ENCODE measurements at regions not wholly inside any gene's neighbourhood (a gene's known extent, or its start where the extent isn't known, plus 50 kb on each side); places are given as distances from the start of the nearest gene placed in this dataset.

DNA sequence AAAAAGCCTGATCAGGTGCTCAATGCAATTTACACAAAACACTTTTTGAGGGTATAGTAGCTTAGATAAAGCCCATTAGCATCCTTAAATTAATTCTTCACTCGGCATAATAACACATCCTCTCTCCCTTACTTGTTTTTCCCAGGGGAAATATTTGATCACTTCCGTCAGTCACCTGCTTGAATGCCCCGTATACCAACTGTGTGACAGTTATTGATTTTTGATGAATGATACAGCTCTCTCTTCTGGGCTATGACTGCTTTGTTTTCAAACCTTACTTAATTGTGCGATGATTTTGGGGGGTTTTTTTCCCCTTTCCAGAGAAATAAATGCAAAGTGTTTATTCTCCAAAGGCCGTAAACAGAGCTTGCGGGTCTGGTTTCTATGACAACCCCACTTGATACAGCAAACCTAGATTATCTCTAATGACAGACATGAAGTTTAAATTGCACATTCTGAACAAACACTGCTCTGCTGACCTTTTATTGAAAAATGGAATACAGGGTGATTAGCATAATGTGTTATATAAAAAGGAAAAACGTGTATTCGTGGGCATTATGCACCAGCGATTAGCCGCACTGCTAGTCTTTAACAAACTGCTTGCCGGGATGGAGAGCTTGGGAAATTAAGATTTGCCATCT lies 78.4 kb upstream of the NANOS1 start:
- Mint-ChIP-seq H3K27me3 (peaks cover 4% of the 10 kb centered on the region), H3K36me3 (ENCODE audit: insufficient read depth) (no peaks in the 10 kb centered on the region), H3K4me1 (ENCODE audit: low read depth) (peaks cover 6% of the 10 kb centered on the region), H3K4me3 (ENCODE audit: low read depth) (no peak overlapping the region), H3K27ac (no peak overlapping the region), H3K9me3 (ENCODE audit: low read depth) (no peaks in the 10 kb centered on the region)
- DNase-seq (ENCODE audit: low spot score, unreplicated experiment): no peak
- TF ChIP-seq, protein P1, sequence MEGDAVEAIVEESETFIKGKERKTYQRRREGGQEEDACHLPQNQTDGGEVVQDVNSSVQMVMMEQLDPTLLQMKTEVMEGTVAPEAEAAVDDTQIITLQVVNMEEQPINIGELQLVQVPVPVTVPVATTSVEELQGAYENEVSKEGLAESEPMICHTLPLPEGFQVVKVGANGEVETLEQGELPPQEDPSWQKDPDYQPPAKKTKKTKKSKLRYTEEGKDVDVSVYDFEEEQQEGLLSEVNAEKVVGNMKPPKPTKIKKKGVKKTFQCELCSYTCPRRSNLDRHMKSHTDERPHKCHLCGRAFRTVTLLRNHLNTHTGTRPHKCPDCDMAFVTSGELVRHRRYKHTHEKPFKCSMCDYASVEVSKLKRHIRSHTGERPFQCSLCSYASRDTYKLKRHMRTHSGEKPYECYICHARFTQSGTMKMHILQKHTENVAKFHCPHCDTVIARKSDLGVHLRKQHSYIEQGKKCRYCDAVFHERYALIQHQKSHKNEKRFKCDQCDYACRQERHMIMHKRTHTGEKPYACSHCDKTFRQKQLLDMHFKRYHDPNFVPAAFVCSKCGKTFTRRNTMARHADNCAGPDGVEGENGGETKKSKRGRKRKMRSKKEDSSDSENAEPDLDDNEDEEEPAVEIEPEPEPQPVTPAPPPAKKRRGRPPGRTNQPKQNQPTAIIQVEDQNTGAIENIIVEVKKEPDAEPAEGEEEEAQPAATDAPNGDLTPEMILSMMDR (IDR thresholded peaks at IDR 0.05; ENCODE audit: unreplicated experiment): no peak

DNA sequence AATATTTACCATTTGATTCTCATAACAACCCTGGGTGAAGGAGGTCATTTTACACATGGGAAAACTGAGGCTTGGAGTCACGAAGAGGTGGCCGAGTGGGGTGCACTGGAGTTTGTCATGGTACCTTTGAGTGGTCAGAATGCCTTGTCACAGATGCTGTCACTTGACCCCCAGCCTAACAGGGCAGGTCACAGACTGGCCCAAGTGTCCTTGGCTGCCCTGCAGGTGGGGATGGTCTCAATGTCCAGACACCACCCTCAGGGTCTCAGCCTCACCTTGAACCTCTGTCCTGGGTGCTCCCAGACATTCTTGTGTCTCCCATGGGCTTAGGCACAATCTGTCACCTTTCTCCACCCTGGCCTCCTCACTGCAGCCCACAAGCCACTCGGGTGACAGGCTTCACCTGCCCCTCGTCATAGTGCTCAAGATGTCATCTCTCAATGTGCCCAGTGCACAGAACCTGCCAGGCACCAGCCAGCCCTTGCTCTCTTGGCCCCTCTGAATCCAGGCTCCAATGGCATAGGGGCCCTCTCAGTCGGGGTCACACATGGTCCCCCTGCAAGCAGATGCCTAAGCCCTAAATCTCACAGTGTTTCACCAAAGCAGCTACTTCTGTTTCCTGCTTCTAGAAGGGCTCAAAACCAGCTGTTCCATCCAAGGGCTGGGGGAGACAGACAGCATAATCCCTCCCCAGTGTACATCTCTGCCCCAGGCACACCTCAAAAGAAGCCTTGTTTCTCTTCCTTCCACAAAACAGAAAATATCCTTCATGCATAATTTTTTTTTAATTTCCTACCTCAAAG lies 76.8 kb upstream of the NANOS1 start:
- no peaks in the 10 kb centered on the region for H3K36me3 Mint-ChIP-seq (ENCODE audit: insufficient read depth)
- TF ChIP-seq, protein P1 (IDR thresholded peaks at IDR 0.05; ENCODE audit: unreplicated experiment): no peak
- DNase-seq (ENCODE audit: low spot score, unreplicated experiment): no peak
- H3K4me3 Mint-ChIP-seq (ENCODE audit: low read depth): no peak overlapping the region
- no peak overlapping the region for H3K27ac Mint-ChIP-seq
- H3K9me3 Mint-ChIP-seq (ENCODE audit: low read depth): no peaks in the 10 kb centered on the region
- H3K4me1 Mint-ChIP-seq (ENCODE audit: low read depth): peaks cover 6% of the 10 kb centered on the region
- H3K27me3 Mint-ChIP-seq: no peaks in the 10 kb centered on the region

DNA sequence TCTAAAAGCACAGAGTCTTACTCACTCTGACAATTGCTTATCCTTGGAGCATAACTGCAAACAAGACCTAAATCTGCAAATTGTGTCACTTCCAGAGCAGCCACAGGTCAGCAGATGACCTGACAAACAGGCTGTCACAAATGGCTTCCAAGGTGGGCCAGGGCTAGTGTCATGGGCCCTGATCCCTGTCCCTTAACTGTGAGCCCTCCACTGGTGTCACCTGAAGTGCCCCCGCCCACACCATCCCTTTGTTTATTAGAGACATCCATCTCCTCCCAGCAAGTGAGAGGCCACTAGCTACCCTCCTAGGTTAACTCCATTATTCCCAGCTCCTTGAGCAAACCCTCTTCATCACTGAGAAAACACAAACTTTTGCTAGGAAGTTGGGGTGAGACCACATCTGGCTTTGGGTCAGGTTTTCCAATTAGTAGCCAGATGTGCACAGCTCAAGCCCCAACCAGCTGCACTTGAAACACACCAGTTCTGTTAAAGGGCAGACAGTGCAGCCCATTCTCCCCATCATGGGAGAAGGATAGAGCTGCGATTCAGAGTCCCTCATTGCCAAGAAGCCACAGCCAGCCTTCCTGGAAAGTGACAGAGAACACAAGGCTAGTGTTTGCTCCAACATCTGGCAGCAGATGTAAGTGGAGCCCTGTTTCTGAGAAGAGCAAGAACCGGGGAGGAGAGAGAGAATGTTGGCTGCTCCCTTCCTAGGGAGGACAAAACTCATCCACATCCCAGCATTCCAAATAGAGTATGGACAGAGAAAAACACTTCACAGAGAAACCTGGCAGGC lies 75.7 kb upstream of the NANOS1 start:
- no peak overlapping the region for H3K4me3 Mint-ChIP-seq (ENCODE audit: low read depth)
- H3K9me3 Mint-ChIP-seq (ENCODE audit: low read depth): no peaks in the 10 kb centered on the region
- TF ChIP-seq, protein P1 (IDR thresholded peaks at IDR 0.05; ENCODE audit: unreplicated experiment): no peak
- no peaks in the 10 kb centered on the region for H3K27me3 Mint-ChIP-seq
- H3K4me1 Mint-ChIP-seq (ENCODE audit: low read depth): peaks cover 6% of the 10 kb centered on the region
- H3K27ac Mint-ChIP-seq: no peak overlapping the region
- DNase-seq (ENCODE audit: low spot score, unreplicated experiment): no peak
- H3K36me3 Mint-ChIP-seq (ENCODE audit: insufficient read depth): no peaks in the 10 kb centered on the region

DNA sequence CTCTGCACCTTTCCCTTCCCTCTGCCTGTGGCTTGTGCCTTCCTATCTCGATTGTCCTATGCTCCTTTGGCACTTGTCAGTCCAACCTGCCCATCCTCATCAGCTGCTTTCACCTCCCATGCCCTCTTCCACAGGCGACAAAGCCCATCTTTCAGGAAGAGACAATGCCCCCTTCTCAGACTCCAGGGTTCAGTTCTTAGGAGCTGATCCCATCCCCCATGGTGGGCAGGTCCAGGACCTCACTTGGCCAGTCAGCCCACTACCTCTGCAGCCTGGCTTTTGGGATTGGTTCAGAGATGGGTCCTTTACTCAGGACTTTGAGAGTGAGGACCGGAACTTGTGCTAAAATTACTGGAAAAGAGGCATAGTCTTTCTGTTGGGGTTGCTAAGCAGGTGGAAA lies 74.0 kb upstream of the NANOS1 start:
- H3K36me3 Mint-ChIP-seq (ENCODE audit: insufficient read depth): no peaks in the 10 kb centered on the region
- DNase-seq (ENCODE audit: low spot score, unreplicated experiment): no peak
- TF ChIP-seq, protein P1 (IDR thresholded peaks at IDR 0.05; ENCODE audit: unreplicated experiment): no peak
- H3K4me3 Mint-ChIP-seq (ENCODE audit: low read depth): no peak overlapping the region
- peaks cover 7% of the 10 kb centered on the region for H3K4me1 Mint-ChIP-seq (ENCODE audit: low read depth)
- no peaks in the 10 kb centered on the region for H3K27me3 Mint-ChIP-seq
- H3K9me3 Mint-ChIP-seq (ENCODE audit: low read depth): no peaks in the 10 kb centered on the region
- H3K27ac Mint-ChIP-seq: peak overlapping the region; percentile 5

Measured in progenitor cell of endocrine pancreas (in vitro differentiated cells).